Breast epithelium (tissue), 3 donors: ENCODE measurements at regions not wholly inside any gene's neighbourhood (a gene's known extent, or its start where the extent isn't known, plus 50 kb on each side); places are given as distances from the start of the nearest gene placed in this dataset.

Experiments used
- POLR2A ChIP-seq: fragments of 450-650 bp; IDR thresholded peaks from one replicate; pipeline ENCODE4 v1.6.1; 2016; ENCODE audit warnings: antibody characterized with exemption, mild to moderate bottlenecking, moderate library complexity
- TF ChIP-seq, protein P1 (sequence below), 3 donors: fragments of 450-650 bp; IDR thresholded peaks; one replicate each; pipeline ENCODE4 v1.5.1; 2016 to 2017; ENCODE audit warnings: antibody characterized with exemption in 3 of 3, mild to moderate bottlenecking in 3 of 3, moderate library complexity in 3 of 3

DNA sequence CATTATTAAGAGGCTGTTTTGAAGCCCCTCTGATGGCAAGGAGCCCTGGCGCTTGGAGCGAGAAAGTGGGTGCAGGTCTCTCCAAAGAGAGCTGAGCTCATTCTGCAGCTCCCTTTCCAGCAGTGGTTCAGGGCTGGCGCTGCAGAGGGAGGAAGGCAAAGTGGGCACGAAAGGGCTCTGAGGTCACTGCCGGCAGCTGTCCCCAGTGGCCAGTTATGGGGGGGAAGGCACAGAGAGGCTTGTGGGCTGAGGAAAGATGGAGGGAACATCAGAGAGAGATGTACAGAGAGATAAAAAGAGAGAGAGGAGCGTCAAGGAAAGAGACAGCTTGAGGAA is 75.2 kb upstream of the TBX5 start:
- no peak for TF ChIP-seq POLR2A
- TF ChIP-seq, protein P1, sequence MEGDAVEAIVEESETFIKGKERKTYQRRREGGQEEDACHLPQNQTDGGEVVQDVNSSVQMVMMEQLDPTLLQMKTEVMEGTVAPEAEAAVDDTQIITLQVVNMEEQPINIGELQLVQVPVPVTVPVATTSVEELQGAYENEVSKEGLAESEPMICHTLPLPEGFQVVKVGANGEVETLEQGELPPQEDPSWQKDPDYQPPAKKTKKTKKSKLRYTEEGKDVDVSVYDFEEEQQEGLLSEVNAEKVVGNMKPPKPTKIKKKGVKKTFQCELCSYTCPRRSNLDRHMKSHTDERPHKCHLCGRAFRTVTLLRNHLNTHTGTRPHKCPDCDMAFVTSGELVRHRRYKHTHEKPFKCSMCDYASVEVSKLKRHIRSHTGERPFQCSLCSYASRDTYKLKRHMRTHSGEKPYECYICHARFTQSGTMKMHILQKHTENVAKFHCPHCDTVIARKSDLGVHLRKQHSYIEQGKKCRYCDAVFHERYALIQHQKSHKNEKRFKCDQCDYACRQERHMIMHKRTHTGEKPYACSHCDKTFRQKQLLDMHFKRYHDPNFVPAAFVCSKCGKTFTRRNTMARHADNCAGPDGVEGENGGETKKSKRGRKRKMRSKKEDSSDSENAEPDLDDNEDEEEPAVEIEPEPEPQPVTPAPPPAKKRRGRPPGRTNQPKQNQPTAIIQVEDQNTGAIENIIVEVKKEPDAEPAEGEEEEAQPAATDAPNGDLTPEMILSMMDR (IDR thresholded peaks at IDR 0.05): no peak
